Hepatocyte (in vitro differentiated cells): ENCODE measurements at regions not wholly inside any gene's neighbourhood (a gene's known extent, or its start where the extent isn't known, plus 50 kb on each side); places are given as distances from the start of the nearest gene placed in this dataset.

Source experiments
- CTCF ChIP-seq: fragments of 200-600 bp; sonication (generic); IDR thresholded peaks from 2 replicates; pipeline ENCODE4 v1.5.1; 2016; ENCODE audit warnings: antibody characterized with exemption, mild to moderate bottlenecking; ENCODE audit not compliant: poor library complexity
- EZH2phosphoT487 ChIP-seq: fragments of 200-600 bp; sonication (generic); IDR thresholded peaks from one replicate; pipeline ENCODE4 v1.6.1; 2018; ENCODE audit warnings: antibody characterized with exemption, mild to moderate bottlenecking, low read depth, moderate library complexity; ENCODE audit not compliant: unreplicated experiment, severe bottlenecking

- TF ChIP-seq CTCF (no peak), EZH2phosphoT487 (no peak)
Measured at GRCh38 chr12:89927226-89927698, 218.6 kb upstream of the ATP2B1 start.
